ENCODE measurements at regions not wholly inside any gene's neighbourhood (a gene's known extent, or its start where the extent isn't known, plus 50 kb on each side); places are given as distances from the start of the nearest gene placed in this dataset.
A peak's percentile ranks its signal among the peaks of the same experiment; 100 is the strongest.

- FAIRE-seq (no peak), DNase-seq (ENCODE audit: low read depth in 1 of 2, low spot score in 1 of 2) (peak in 1 of 2 experiments; percentile 39), ATAC-seq (peak; percentile 36 to 53)
- POLR2A ChIA-PET: interaction anchor here (0.6 to 1.7 kb wide), 5 partner anchors 9 to 256 kb away, joined by 3 to 30 read pairs (median 4); partner anchors contain the start of gene PRSS23
- CTCF ChIA-PET: interaction anchor here (0.8 to 3.1 kb wide), 6 partner anchors 14 to 280 kb away, joined by 3 to 29 read pairs (median 4); partner anchors contain the start of gene PRSS23
- Histone ChIP-seq H3K4me1 (peaks cover 85% of the 10 kb centered on the region), H3K4me3 (no peak overlapping the region), H3K27ac (peak overlapping the region; percentile 88 to 93), H3K9me3 (no peaks in the 10 kb centered on the region), H3K4me2 (peak overlapping the region; percentile 55)
- 41% methylated on average over 9 of the region's 9 CpGs for WGBS (ENCODE audit: missing lambda C conversion rate)
- TF ChIP-seq POLR2A (IDR thresholded peaks at IDR 0.05; ENCODE audit: low read length) (no peak), GATA3 (IDR thresholded peaks at IDR 0.05; ENCODE audit: borderline replicate concordance) (no peak), MAFK (IDR thresholded peaks at IDR 0.05; ENCODE audit: partially characterized antibody) (no peak), ATOH8 (CRISPR knock-in tag; IDR thresholded peaks at IDR 0.05; ENCODE audit: low read depth) (peak; percentile 91), NFE2L2 (conservative IDR thresholded peaks at IDR 0.05; ENCODE audit: low read length) (no peak), JUNB (IDR thresholded peaks at IDR 0.05) (peak; percentile 68; the same call in 1 of the 2 replicates), HEYL (CRISPR knock-in tag; IDR thresholded peaks at IDR 0.05) (no peak; the same call in 1 of the 2 replicates), ESRRA (IDR thresholded peaks at IDR 0.05; ENCODE audit: borderline replicate concordance, low read length) (no peak), MYC (IDR thresholded peaks at IDR 0.05; ENCODE audit: borderline replicate concordance, low read length) (no peak), CEBPB (IDR thresholded peaks at IDR 0.05) (no peak), RARB (CRISPR knock-in tag; IDR thresholded peaks at IDR 0.05) (no peak; the same call in 1 of the 2 replicates), CBX8 (IDR thresholded peaks at IDR 0.05) (no peak), USF2 (IDR thresholded peaks at IDR 0.05) (no peak), MAZ (IDR thresholded peaks at IDR 0.05; ENCODE audit: borderline replicate concordance, low read depth, low read length) (no peak), NPAS2 (CRISPR knock-in tag; IDR thresholded peaks at IDR 0.05; ENCODE audit: borderline replicate concordance) (no peak), PHF8 (IDR thresholded peaks at IDR 0.05; ENCODE audit: borderline replicate concordance, low read depth) (no peak), HMGXB4 (CRISPR knock-in tag; IDR thresholded peaks at IDR 0.05; ENCODE audit: borderline replicate concordance) (no peak), CHD4 (IDR thresholded peaks at IDR 0.05; ENCODE audit: borderline replicate concordance) (no peak), HES2 (IDR thresholded peaks at IDR 0.05) (no peak), RNF2 (IDR thresholded peaks at IDR 0.05; ENCODE audit: borderline replicate concordance, low read depth) (no peak), RFX5 (IDR thresholded peaks at IDR 0.05) (no peak), TFCP2L1 (CRISPR knock-in tag; IDR thresholded peaks at IDR 0.05) (no peak), RAD21 (conservative IDR thresholded peaks at IDR 0.05 in 1 of 2, IDR thresholded peaks at IDR 0.05 in 1 of 2) (peak in 1 of 2 experiments; percentile 0; a peak in 1 of 5 replicates), BHLHE40 (IDR thresholded peaks at IDR 0.05; ENCODE audit: low read depth, low read length) (no peak), HOXA7 (CRISPR knock-in tag; IDR thresholded peaks at IDR 0.05) (no peak), ZNF302 (CRISPR knock-in tag; IDR thresholded peaks at IDR 0.05) (peak; percentile 66; the same call in 1 of the 2 replicates), POLR2AphosphoS2 (conservative IDR thresholded peaks at IDR 0.05; ENCODE audit: low read length) (no peak), SREBF2 (IDR thresholded peaks at IDR 0.05) (no peak), CTCF (IDR thresholded peaks at IDR 0.05) (no peak), HOXB13 (CRISPR knock-in tag; IDR thresholded peaks at IDR 0.05; ENCODE audit: low read depth) (peak; percentile 55), FOSB (CRISPR knock-in tag; IDR thresholded peaks at IDR 0.05) (no peak; the same call in 1 of the 2 replicates), CHD2 (IDR thresholded peaks at IDR 0.05; ENCODE audit: low read length, partially characterized antibody) (no peak), ZSCAN20 (CRISPR knock-in tag; IDR thresholded peaks at IDR 0.05) (no peak; the same call in 1 of the 2 replicates), JUN (IDR thresholded peaks at IDR 0.05) (no peak; a peak in 1 of 5 replicates)
- TF ChIP-seq, protein P1, sequence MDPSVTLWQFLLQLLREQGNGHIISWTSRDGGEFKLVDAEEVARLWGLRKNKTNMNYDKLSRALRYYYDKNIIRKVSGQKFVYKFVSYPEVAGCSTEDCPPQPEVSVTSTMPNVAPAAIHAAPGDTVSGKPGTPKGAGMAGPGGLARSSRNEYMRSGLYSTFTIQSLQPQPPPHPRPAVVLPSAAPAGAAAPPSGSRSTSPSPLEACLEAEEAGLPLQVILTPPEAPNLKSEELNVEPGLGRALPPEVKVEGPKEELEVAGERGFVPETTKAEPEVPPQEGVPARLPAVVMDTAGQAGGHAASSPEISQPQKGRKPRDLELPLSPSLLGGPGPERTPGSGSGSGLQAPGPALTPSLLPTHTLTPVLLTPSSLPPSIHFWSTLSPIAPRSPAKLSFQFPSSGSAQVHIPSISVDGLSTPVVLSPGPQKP (IDR thresholded peaks at IDR 0.05; ENCODE audit: low read depth, low read length): no peak
These were observed 63.8 kb upstream of the PRSS23 start for GRCh38 chr11:86736291-86737143.
